ENCODE measurements at regions not wholly inside any gene's neighbourhood (a gene's known extent, or its start where the extent isn't known, plus 50 kb on each side); places are given as distances from the start of the nearest gene placed in this dataset.

GRCh38 chr7:48992816-48993215 lies 68.5 kb downstream of the CDC14C start:
- H3K27ac ChIP-seq, result no peak overlapping the region
- H3K4me3 ChIP-seq, result no peak overlapping the region
- TF ChIP-seq CTCF (IDR thresholded peaks at IDR 0.05), result no peak
- no peak for TF ChIP-seq POLR2A (IDR thresholded peaks at IDR 0.05)
- TF ChIP-seq EP300 (IDR thresholded peaks at IDR 0.05), result no peak
- WGBS, 2 donors, result 61 to 67% methylated on average over 4 of the region's 4 CpGs
- H3K9me3 ChIP-seq, result no peaks in the 10 kb centered on the region
- no peak for DNase-seq (ENCODE audit: low spot score in 2 of 2)
- H3K4me1 ChIP-seq, result no peaks in the 10 kb centered on the region
- no peaks in the 10 kb centered on the region for H3K27me3 ChIP-seq
- no peaks in the 10 kb centered on the region for H3K36me3 ChIP-seq

GRCh38 chr7:49001610-49002033 lies 77.3 kb downstream of the CDC14C start:
- no peaks in the 10 kb centered on the region for H3K9me3 ChIP-seq
- no peak overlapping the region for H3K27ac ChIP-seq
- no peaks in the 10 kb centered on the region for H3K27me3 ChIP-seq
- no peak overlapping the region for H3K4me3 ChIP-seq
- peak in 1 of 2 donors; percentile 16 for DNase-seq (ENCODE audit: low spot score in 2 of 2)
- H3K4me1 ChIP-seq, result no peaks in the 10 kb centered on the region
- no peaks in the 10 kb centered on the region for H3K36me3 ChIP-seq
- WGBS, 2 donors, result 0 to 10% methylated on average over 1 of the region's 1 CpG
- peak in 1 of 5 experiments; percentile 15 for TF ChIP-seq CTCF (IDR thresholded peaks at IDR 0.05)
- no peak for TF ChIP-seq EP300 (IDR thresholded peaks at IDR 0.05)
- TF ChIP-seq POLR2A (IDR thresholded peaks at IDR 0.05), result no peak

GRCh38 chr7:49010717-49011116 lies 86.4 kb downstream of the CDC14C start:
- no peak overlapping the region for H3K4me3 ChIP-seq
- peaks cover 0 to 6% (median 0%) of the 10 kb centered on the region in 4 donors for H3K9me3 ChIP-seq
- 59 to 63% methylated on average over 2 of the region's 2 CpGs for WGBS, 2 donors
- H3K27ac ChIP-seq, result no peak overlapping the region
- no peak for DNase-seq (ENCODE audit: low spot score in 2 of 2)
- no peaks in the 10 kb centered on the region for H3K27me3 ChIP-seq
- TF ChIP-seq CTCF (IDR thresholded peaks at IDR 0.05) (no peak), POLR2A (IDR thresholded peaks at IDR 0.05) (no peak), EP300 (IDR thresholded peaks at IDR 0.05) (no peak)
- no peaks in the 10 kb centered on the region for H3K4me1 ChIP-seq
- no peaks in the 10 kb centered on the region for H3K36me3 ChIP-seq

- Histone ChIP-seq H3K4me3 (no peak overlapping the region), H3K27ac (no peak overlapping the region), H3K36me3 (no peaks in the 10 kb centered on the region), H3K9me3 (peaks cover 0 to 6% (median 0%) of the 10 kb centered on the region in 4 donors), H3K27me3 (no peaks in the 10 kb centered on the region), H3K4me1 (no peaks in the 10 kb centered on the region)
- 81 to 86% methylated on average over 4 of the region's 4 CpGs for WGBS, 2 donors
- TF ChIP-seq POLR2A (IDR thresholded peaks at IDR 0.05), result no peak
- TF ChIP-seq EP300 (IDR thresholded peaks at IDR 0.05), result no peak
- no peak for TF ChIP-seq CTCF (IDR thresholded peaks at IDR 0.05)
- DNase-seq (ENCODE audit: low spot score in 2 of 2), result no peak
These were observed 90.5 kb downstream of the CDC14C start for GRCh38 chr7:49014870-49015269.

GRCh38 chr7:49020145-49020544 lies 95.8 kb downstream of the CDC14C start:
- TF ChIP-seq CTCF (IDR thresholded peaks at IDR 0.05) (no peak), POLR2A (IDR thresholded peaks at IDR 0.05) (no peak), EP300 (IDR thresholded peaks at IDR 0.05) (no peak)
- no peaks in the 10 kb centered on the region for H3K27me3 ChIP-seq
- 66 to 85% methylated on average over 4 of the region's 4 CpGs for WGBS, 2 donors

More at GRCh38 chr7:49020145-49020544, 95.8 kb downstream of the CDC14C start:
- Histone ChIP-seq H3K36me3 (no peaks in the 10 kb centered on the region), H3K9me3 (no peaks in the 10 kb centered on the region), H3K4me3 (no peak overlapping the region), H3K4me1 (no peaks in the 10 kb centered on the region), H3K27ac (no peak overlapping the region)
- DNase-seq (ENCODE audit: low spot score in 2 of 2), result no peak
